A673 (cell line): ENCODE measurements at regions not wholly inside any gene's neighbourhood (a gene's known extent, or its start where the extent isn't known, plus 50 kb on each side); places are given as distances from the start of the nearest gene placed in this dataset.

ENCODE experiments used
- BruUV-seq: library from RNA; stranded (reverse); fragments of 400-500 nt; replicated peaks from 2 replicates; lab custom pipeline; 2021; lab: Mats Ljungman, UMichigan
- CTCF ChIA-PET: fragments of 300-600 bp; sonication (Branson Sonifier 250); formaldehyde crosslinking; loops from one replicate; lab custom pipeline; 2022; ENCODE audit warnings: antibody characterized with exemption; lab: Charles Lee
- POLR2A ChIA-PET: fragments of 300-600 bp; sonication (Branson Sonifier 250); formaldehyde crosslinking; loops from one replicate; lab custom pipeline; 2022; ENCODE audit warnings: antibody characterized with exemption; ENCODE audit not compliant: low non-redundant PET; lab: Charles Lee
- DNase-seq: peaks from one replicate; pipeline ENCODE4 v3.0.0-alpha.2; 2015; ENCODE audit warnings: low spot score
- H3K27ac ChIP-seq: fragments of 200-600 bp; sonication (generic); 2 replicates; pipeline ENCODE4 v1.5.1; 2016; ENCODE audit warnings: mixed run types, low read depth, mild to moderate bottlenecking, mixed read lengths, antibody characterized with exemption, low read length; ENCODE audit not compliant: poor library complexity, severe bottlenecking
- H3K27me3 ChIP-seq: fragments of 200-600 bp; sonication (generic); replicated peaks from 2 replicates; pipeline ENCODE4 v1.6.1; 2017; ENCODE audit warnings: mixed run types, low read depth, mild to moderate bottlenecking, mixed read lengths, antibody characterized with exemption, low read length; ENCODE audit not compliant: insufficient read depth, poor library complexity
- H3K36me3 ChIP-seq: fragments of 200-600 bp; sonication (generic); 2 replicates; pipeline ENCODE4 v1.6.1; 2016; ENCODE audit warnings: mixed run types, mild to moderate bottlenecking, mixed read lengths, antibody characterized with exemption, low read length; ENCODE audit not compliant: insufficient read depth, poor library complexity, severe bottlenecking
- H3K4me1 ChIP-seq: fragments of 200-600 bp; sonication (generic); 2 replicates; pipeline ENCODE4 v1.6.1; 2017; ENCODE audit warnings: mixed run types, mild to moderate bottlenecking, mixed read lengths, antibody characterized with exemption, low read length; ENCODE audit not compliant: insufficient read depth, poor library complexity, severe bottlenecking
- H3K4me3 ChIP-seq: fragments of 200-600 bp; sonication (generic); 2 replicates; pipeline ENCODE4 v1.5.1; 2016; ENCODE audit warnings: low read depth, mixed run types, mild to moderate bottlenecking, mixed read lengths, low read length; ENCODE audit not compliant: poor library complexity, severe bottlenecking
- H3K9me3 ChIP-seq: fragments of 200-600 bp; sonication (generic); 2 replicates; pipeline ENCODE4 v1.6.1; 2016; ENCODE audit warnings: mixed run types, low read depth, mild to moderate bottlenecking, mixed read lengths, antibody characterized with exemption, low read length; ENCODE audit not compliant: poor library complexity, severe bottlenecking
- CTCF ChIP-seq: fragments of 300-800, 200-600 bp; sonication (generic); conservative IDR thresholded peaks from 2 replicates; pipeline ENCODE4 v1.5.1; 2017; ENCODE audit warnings: low read depth, mild to moderate bottlenecking, antibody characterized with exemption, low read length, moderate library complexity, mixed read lengths
- EZH2 ChIP-seq: fragments of 200-600 bp; sonication (generic); IDR thresholded peaks from 2 replicates; pipeline ENCODE4 v1.6.1; 2017; ENCODE audit warnings: borderline replicate concordance, low read depth, mild to moderate bottlenecking, mixed read lengths, antibody characterized with exemption, low read length; ENCODE audit not compliant: poor library complexity, severe bottlenecking
- intact Hi-C: fragments of 100-400 bp; cut with micrococcal nuclease; formaldehyde crosslinking; loops from one replicate; pipeline ENCODE4 v1.10.0; 2022; ENCODE audit not compliant: unreplicated experiment

- POLR2A ChIA-PET = no interaction called here
- BruUV-seq = no TSS peak
- Histone ChIP-seq H3K27me3 (no peaks in the 10 kb centered on the region), H3K9me3 (peaks cover 6% of the 10 kb centered on the region), H3K4me1 (no peaks in the 10 kb centered on the region), H3K4me3 (no peak overlapping the region), H3K36me3 (no peaks in the 10 kb centered on the region), H3K27ac (no peak overlapping the region)
- DNase-seq = no peak
- CTCF ChIA-PET = no interaction called here
- TF ChIP-seq EZH2 (no peak), CTCF (no peak)
- intact Hi-C loops = loop anchor here (5.0 kb wide), 1 partner anchor 369 kb away; no protein-coding TSS in a partner anchor
Measured at GRCh38 chr11:28963187-28963586, 855.0 kb downstream of the METTL15 start.

GRCh38 chr11:28962502-28962901 lies 854.3 kb downstream of the METTL15 start:
- intact Hi-C loops = loop anchor here (5.0 kb wide), 1 partner anchor 370 kb away; no protein-coding TSS in a partner anchor
- Histone ChIP-seq H3K9me3 (peaks cover 6% of the 10 kb centered on the region), H3K27me3 (no peaks in the 10 kb centered on the region), H3K27ac (no peak overlapping the region), H3K4me1 (no peaks in the 10 kb centered on the region), H3K4me3 (no peak overlapping the region), H3K36me3 (no peaks in the 10 kb centered on the region)
- CTCF ChIA-PET = interaction anchor here (0.7 kb wide), 1 partner anchor 727 kb away, joined by 6 read pairs; no protein-coding TSS in a partner anchor
- DNase-seq = no peak
- POLR2A ChIA-PET = no interaction called here
- no peak for TF ChIP-seq EZH2
- no peak for TF ChIP-seq CTCF
- BruUV-seq = no TSS peak

- H3K9me3 ChIP-seq = peaks cover under 1% of the 10 kb centered on the region
- no TSS peak for BruUV-seq
- no peak overlapping the region for H3K27ac ChIP-seq
- POLR2A ChIA-PET = no interaction called here
- no peak for DNase-seq
- no peaks in the 10 kb centered on the region for H3K4me1 ChIP-seq
- H3K36me3 ChIP-seq = no peaks in the 10 kb centered on the region
- H3K4me3 ChIP-seq = no peak overlapping the region
- intact Hi-C loops = loop anchor here (5.0 kb wide), 1 partner anchor 371 kb away; no protein-coding TSS in a partner anchor
- CTCF ChIA-PET = interaction anchor here (0.7 kb wide), 1 partner anchor 727 kb away, joined by 6 read pairs; no protein-coding TSS in a partner anchor
- no peaks in the 10 kb centered on the region for H3K27me3 ChIP-seq
- TF ChIP-seq CTCF (no peak), EZH2 (no peak)
Measured at GRCh38 chr11:28961726-28962125, 853.5 kb downstream of the METTL15 start.
